Myocyte (in vitro differentiated cells): ENCODE measurements at regions not wholly inside any gene's neighbourhood (a gene's known extent, or its start where the extent isn't known, plus 50 kb on each side); places are given as distances from the start of the nearest gene placed in this dataset.
A peak's percentile ranks its signal among the peaks of the same experiment; 100 is the strongest.
"Not testable (repeated sequence)": the region's sequence is repeated elsewhere in the genome, so short reads cannot be mapped to it uniquely, and the experiment has no call there.

ENCODE experiments used
- DNase-seq: peaks from one replicate; pipeline ENCODE4 v3.0.0-alpha.2; 2012; ENCODE audit warnings: low read depth

DNA sequence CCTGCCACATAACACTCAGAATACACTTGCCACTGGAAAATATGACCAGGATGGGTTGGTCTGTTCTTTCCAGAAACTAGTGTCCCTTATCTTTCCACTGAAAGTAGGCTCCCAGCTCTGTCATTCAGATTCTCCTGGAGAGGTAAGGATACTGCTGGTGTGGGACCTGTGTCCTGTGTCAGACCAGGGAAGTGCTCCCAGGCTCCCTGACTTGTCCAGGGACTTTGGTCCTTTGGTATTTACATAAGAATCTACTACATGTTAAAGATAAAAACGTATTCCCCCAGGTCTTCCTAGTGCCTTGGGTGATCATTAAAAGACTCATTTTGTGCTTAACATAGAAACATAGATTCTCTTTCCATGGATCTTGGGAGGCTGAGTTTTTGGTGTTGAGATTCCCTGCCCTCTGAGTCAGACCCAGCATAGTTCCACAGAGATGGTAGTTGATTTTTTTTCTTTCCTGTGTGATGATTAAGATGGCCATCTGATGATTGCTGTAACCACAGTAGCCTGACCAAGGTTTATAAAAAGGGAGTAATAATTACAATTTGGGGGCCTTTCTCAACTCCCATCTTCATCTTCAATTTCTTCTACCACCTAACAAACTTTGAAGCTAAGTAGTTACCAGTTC lies 159.8 kb upstream of the JADE1 start:
- DNase-seq, result peak; percentile 44

DNA sequence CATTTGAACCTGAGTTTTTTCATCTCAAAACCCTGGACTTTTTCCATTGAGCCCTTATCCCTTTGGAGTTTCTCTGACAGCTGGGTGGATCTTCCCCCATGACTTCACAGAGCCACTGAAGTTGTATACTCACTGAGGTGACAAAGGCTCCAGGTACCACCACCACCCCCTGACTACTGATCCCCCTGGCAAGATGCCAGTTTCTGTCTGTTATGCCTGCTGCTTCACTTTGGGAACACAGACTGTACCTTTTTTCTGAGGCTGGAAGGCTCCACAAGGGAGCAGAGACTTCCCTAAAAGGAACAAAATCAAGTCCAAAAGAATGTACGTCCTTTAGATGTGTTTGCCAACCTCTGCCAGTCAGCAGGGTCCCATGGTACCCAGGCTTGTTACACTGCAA lies 160.3 kb upstream of the JADE1 start:
- no peak for DNase-seq

GRCh38 chr4:128648021-128648420 lies 161.5 kb upstream of the JADE1 start:
- DNase-seq, result no peak

DNA sequence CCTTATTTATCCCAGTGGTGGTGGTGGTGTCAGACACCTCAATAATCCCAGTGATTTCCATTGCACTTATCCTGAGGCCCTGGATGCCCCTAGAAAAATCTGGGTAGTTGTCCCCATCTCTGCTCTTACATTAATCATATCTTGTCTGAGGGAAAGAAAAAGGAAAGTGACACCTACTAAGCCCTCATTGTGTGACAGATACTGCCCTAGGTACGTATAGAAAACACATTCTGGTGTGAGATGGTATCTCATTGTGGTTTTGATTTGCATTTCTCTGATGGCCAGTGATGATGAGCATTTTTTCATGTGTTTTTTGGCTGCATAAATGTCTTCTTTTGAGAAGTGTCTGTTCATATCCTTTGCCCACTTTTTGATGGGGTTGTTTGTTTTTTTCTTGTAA lies 162.6 kb upstream of the JADE1 start:
- not testable (repeated sequence) for DNase-seq

DNA sequence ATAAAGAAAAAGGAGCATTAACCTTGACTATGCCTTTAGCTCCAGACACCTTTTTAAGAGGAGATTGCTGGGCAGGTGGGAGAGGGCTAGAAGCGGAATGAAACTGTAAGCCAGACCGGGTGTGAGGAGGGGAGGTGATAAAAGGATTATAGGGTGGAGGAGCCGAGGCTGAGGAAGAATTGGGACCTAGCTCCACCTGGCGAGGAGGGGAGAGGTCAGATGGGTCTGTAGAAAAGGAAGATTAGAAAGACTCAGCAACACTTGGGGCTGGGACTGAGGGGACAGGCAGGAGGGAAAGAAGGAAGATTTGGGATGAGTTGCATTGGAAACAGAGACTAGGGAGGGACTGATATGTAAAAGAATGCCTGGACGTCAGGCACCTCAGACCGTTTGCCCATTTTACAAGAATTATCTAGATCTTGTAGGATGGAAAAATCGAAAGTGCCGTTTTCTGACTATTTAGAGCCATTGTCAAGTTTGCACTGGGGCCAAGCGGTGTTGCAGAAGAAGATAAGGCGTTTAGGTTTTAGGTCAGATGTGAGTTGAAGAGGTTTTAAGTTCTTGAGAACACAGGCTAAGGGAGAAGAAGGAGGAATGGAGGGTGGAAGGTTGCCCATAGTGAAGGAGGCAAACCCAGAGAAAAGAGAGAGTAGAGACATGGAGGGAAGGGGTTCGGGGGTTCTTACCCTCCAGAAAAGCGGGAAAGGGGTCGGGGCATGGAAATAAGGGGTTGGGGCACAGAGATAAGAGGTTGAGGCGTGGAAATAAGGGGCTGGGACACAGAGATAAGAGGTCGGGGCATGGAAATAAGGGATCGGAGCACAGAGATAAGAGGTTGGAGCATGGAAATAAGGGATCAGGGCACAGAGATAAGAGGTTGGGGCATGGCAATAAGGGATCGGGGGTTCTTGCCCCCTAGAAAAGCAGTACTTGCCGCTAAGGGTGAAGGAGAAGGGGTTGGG lies 164.5 kb upstream of the JADE1 start:
- DNase-seq, result not testable (repeated sequence)

DNA sequence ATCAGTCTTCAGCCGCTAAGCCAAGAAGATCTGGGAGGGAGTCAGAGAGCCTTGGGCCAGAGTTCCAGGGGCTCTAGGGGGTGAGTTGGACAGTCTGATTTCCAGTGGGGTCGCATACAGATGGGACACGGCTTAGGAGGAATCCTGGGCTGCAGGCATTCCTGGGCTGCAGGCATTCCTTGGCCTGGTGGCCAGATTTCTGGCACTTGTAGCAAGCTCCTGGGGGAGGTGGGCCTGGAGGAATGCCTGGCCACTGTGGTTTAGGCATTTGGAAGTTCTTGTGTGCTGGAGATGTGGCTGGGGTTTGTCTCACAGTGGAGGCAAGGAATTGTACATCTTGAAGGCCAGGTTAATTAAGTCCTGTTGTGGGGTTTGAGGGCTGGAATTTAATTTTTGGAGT lies 165.4 kb upstream of the JADE1 start:
- DNase-seq, result peak; percentile 40

- DNase-seq, result not testable (repeated sequence)
These were observed 167.9 kb upstream of the JADE1 start for GRCh38 chr4:128641566-128641965.

GRCh38 chr4:128639541-128640270 lies 169.8 kb upstream of the JADE1 start:
- DNase-seq, result no peak

- DNase-seq, result no peak
These were observed 172.6 kb upstream of the JADE1 start for GRCh38 chr4:128636906-128637305.

- peak; percentile 22 for DNase-seq
These were observed 173.4 kb upstream of the JADE1 start for GRCh38 chr4:128635955-128636560.

GRCh38 chr4:128635141-128635954 lies 174.2 kb upstream of the JADE1 start:
- peak; percentile 72 for DNase-seq

DNA sequence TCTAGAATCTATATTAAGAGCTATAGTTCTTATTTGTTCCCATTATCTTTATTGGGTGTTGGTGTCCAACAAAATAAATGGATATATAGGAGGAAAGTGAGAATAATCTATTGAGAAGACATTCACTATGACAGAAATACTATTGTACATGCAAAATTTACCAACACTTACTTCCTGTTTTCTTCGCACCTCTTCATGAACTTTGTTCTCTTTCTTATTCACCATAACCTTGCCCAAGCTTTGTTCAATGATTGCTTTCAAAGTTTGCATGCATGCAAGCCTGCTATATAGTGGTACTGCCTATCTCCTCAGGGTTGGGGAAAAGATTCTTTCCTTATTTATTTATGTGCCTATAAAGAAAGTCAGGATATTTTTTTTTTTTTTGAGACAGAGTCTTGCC lies 176.4 kb upstream of the JADE1 start:
- no peak for DNase-seq

DNA sequence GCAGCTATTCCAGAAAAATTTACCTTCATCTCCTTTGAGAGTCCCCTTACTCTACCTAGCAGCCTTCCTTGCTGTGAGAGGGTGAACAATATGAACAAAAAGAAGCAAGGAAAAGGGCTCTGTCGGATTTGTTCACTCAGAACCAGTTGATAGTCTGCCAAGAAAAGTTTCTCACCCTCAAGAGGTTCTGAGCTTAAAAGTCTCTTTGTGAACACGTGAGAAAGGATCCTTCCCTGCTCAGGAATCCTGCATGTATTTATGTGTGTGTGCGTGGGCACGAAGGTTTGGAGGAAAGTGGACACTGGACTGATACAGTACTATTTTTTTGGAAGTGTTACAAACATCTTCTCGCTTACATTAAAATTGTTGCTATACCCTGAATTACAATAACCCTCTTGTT lies 178.6 kb upstream of the JADE1 start:
- no peak for DNase-seq

- no peak for DNase-seq
These were observed 185.8 kb upstream of the JADE1 start for GRCh38 chr4:128623508-128624215.

GRCh38 chr4:128620279-128620965 lies 189.1 kb upstream of the JADE1 start:
- not testable (repeated sequence) for DNase-seq

- DNase-seq, result no peak
These were observed 194.3 kb upstream of the JADE1 start for GRCh38 chr4:128615197-128615596.

GRCh38 chr4:128608006-128608405 lies 201.5 kb upstream of the JADE1 start:
- DNase-seq, result no peak

GRCh38 chr4:128606173-128606572 lies 203.3 kb upstream of the JADE1 start:
- peak; percentile 51 for DNase-seq

- DNase-seq, result no peak
These were observed 204.7 kb upstream of the JADE1 start for GRCh38 chr4:128604840-128605239.
